Right forelimb (tissue), 1 donor: ENCODE measurements at regions not wholly inside any gene's neighbourhood (a gene's known extent, or its start where the extent isn't known, plus 50 kb on each side); places are given as distances from the start of the nearest gene placed in this dataset.

ENCODE experiments used
- DNase-seq: peaks from one replicate; pipeline ENCODE4 v3.0.0-alpha.2; 2018

- DNase-seq: no peak
Observed at GRCh38 chr2:217149087-217149660, 289.3 kb upstream of the TNP1 start.

DNA sequence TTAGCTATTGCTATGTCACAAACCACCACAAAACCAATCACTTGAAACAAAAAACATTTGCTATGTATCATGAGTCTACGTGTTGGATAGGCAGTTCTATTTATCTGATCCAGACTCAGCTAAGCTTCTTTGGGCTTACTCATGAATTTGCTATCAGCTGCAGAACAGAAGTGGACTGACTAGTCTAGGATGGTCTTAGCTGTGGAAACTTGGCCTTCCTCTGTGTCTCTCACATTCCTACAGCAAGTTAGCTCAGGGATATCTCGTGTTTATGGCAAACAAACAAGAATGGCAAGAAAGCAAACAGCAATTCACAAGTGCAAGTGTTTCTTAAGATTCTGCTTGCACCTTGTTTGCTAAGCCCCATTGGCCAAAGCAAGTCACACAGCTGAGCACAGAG is 288.0 kb upstream of the TNP1 start:
- DNase-seq: no peak

DNA sequence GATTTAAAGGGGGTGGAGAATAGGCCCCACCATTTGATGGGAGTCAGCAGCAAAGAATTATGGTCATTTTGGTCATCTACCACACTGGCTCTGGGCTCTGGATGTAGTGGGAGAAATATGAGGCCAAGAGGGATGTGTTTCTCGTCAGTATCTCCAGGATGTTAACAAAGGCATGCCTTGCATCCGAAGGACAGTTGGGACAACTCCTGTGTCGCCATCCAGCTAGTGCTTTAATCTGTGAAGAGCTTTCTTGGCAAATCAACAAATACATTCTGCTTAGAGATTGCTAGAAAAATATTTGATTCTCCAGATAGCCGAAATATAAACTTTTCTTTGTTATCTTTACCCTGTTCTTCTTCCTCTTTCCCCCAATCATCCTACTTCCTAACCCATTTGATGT is 287.1 kb upstream of the TNP1 start:
- DNase-seq: no peak

DNA sequence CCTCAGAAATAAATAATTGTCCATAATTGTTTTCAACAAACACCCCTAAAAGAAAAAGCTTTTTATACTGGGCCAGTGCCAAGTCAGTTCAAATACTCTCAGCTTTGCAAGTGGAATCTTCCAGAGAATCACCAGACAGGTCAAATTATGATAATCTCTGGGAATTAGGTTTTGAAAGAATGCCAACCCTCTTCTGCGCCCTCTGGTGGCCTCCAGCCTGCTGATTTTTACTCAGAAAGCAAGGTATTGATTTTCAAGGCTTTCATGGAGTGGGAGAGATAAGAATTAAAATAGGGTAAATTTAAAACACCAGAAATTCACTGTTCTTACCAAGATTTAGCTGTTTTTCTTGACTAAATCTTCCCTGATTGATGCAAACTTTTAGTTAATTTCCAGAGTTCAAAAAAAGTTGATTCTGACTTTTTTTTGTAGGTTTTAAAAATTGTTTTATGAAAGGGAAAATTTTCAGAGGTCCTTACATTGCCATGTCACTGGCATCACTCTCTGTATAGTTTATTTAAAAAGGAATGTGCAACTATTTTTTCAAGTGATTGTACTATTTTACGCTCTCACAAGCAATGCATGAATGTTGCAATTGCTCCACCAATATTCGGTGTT is 282.9 kb upstream of the TNP1 start:
- no peak for DNase-seq

GRCh38 chr2:217138284-217138683 is 278.4 kb upstream of the TNP1 start:
- no peak for DNase-seq

DNA sequence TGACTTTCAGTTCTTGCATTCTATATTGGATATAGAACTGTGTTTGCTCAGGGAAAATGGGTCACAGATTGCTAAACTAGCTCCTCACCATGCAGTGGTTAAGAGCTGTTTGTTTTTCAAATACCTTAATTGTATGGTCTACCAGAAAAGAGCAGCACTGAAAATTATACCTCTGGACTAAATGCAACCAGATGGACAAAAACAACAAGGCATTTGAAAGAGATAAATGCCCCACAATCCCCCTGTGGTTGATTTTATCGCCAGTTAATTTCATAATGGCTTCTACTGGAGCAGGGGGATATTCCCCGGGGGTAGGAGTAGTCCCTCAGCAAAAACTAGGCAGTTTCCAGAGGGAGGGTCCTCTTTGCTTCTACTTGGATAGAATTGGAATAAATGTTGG is 267.9 kb upstream of the TNP1 start:
- no peak for DNase-seq

GRCh38 chr2:217125014-217125413 is 265.1 kb upstream of the TNP1 start:
- no peak for DNase-seq

DNA sequence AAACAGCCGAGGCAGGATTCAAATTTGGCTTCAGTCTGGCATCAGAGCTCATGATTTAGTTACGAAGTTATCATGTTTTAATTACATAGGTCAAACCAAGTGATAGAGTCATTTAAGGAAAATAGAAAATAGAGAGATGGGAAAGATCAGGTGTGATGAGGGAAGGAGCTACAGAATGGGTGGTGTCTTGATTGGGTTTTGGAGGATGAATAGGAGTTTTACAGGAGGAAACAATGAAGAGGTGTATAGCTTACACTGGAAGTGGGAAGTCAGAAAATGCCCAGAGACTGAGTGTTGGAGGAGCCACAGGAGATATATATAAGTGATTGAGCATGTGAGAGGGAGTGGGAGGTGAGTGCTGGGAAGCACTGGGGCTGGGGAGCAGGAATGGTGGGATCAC is 264.2 kb upstream of the TNP1 start:
- no peak for DNase-seq

GRCh38 chr2:217121565-217121964 is 261.7 kb upstream of the TNP1 start:
- DNase-seq: no peak

- no peak for DNase-seq
Observed at GRCh38 chr2:217120429-217120828, 260.6 kb upstream of the TNP1 start.

DNA sequence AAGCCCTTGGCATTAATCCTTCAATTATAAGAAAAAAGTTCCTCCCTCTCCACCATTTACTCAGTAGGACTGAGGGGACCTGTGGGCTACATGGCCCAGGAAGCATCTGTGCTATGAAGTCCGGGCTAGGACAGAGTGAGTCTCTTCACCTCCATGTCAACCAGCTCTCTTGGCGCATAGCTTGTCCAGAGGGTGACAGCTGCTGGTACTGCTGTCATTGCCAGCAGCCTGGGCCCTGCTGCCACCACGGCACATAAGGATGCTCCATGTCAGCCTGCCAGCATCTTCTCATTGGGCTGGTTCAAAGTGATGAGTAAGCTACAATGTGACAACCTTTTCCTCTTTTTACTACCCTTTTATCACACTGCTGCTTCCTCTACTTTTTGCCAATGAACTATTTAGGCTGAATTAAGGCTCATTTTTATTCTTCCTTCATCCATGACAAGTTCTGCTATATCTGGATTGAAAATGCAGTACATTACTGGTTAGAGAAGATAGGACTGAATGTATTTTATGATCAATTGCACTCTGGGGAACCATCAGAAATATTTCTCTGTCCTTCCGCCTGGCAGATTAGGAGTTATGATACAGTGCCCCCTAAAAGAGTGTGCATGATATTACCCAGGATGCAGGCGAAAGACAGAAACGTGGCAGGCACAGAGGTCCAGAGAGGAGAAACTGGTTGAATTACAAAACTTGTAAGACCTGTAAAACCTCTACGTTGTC is 258.9 kb upstream of the TNP1 start:
- DNase-seq: no peak

DNA sequence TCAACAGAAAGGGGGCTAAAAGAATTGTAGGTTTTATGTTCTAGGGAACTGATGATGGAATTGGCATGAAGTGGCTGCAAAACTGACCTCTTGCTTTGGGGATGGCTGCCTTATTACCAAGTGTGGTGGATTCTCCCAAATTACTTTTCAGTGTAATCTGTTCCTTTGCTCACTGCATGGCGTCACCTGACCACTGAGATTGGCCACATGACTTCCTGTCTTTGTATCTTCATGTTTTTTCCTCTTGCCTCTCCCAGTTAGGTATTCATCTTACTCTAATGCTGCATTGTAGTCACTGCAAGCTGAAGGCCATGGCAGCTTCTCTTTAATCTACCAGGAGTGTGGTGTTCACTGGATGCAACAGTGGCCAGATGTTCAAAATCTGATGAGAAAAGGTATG is 257.7 kb upstream of the TNP1 start:
- no peak for DNase-seq

DNA sequence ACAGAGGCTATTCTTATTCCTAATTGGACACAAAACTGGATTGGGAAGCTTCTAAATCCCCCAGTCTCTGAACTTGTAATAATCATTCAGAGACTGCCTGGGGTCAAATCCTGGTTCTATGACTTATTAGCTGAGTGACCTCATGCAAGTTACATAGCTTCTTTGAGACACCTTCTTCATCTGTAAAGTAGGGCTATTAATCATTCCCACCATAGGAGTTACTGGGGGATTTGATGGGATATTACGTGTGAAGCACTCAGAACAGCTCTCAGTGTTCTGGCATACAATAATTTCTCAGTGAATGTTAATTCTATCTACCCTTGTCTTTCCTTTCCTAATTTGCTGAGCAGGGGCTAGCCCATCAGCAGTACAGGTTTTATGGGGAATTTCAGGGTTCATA is 256.7 kb upstream of the TNP1 start:
- no peak for DNase-seq

DNA sequence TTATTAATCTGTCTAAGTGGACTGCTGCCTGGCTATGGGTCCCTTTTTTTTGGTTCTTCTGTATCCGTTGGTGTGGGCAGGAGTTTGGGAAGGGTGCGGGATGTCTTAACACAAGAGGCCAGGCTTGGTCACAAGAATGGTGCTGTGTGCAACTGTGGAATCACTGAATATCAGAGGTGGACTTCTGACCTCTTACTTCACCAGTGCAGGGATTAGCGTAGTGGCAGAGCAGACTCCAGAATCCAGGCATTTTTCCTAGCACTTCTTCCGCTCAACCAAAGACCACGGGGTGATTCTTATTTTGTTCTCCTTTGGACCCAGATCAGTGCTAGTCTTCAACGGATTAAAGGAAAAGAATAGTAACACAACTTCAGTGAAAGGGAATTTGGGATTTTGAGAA is 254.3 kb upstream of the TNP1 start:
- no peak for DNase-seq

DNA sequence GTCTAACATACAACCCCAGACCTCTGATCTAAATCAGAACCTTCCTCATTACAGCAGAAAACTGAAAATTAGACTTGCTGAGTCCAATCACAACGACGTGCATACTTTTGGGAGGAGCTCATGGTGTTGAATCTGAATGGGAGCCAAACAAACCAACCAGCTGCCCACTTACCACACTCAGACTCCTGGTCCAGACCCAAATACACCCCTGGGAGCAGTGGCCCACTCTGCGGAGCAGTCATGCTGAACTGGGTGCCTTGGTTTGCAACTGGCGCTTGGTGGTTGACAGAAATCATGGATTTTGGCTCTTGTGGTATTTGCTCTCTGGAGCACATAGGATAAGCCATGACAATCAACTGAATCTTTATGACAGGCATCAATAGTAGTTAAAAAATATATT is 253.6 kb upstream of the TNP1 start:
- no peak for DNase-seq

- no peak for DNase-seq
Observed at GRCh38 chr2:217110550-217110949, 250.7 kb upstream of the TNP1 start.

- no peak for DNase-seq
Observed at GRCh38 chr2:217108575-217109027, 248.7 kb upstream of the TNP1 start.

GRCh38 chr2:217108086-217108485 is 248.2 kb upstream of the TNP1 start:
- no peak for DNase-seq

- DNase-seq: no peak
Observed at GRCh38 chr2:217107480-217107879, 247.6 kb upstream of the TNP1 start.

DNA sequence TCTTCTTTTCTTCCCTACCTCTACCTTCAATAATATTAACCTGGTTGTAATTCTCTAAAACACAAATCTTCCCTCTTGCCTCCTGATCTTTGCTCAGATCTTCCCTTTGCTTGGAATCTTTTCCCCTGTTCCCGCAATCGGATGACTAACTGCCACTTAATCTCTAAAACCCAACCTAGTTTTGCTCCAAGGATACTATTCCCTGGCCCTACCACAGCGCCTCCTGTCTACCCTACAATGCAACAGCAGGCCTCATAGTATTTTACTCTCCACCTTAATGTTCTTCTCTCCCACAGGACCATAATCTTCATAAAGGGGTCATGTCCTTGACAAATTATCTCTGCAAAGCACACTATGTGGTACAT is 246.8 kb upstream of the TNP1 start:
- DNase-seq: no peak

DNA sequence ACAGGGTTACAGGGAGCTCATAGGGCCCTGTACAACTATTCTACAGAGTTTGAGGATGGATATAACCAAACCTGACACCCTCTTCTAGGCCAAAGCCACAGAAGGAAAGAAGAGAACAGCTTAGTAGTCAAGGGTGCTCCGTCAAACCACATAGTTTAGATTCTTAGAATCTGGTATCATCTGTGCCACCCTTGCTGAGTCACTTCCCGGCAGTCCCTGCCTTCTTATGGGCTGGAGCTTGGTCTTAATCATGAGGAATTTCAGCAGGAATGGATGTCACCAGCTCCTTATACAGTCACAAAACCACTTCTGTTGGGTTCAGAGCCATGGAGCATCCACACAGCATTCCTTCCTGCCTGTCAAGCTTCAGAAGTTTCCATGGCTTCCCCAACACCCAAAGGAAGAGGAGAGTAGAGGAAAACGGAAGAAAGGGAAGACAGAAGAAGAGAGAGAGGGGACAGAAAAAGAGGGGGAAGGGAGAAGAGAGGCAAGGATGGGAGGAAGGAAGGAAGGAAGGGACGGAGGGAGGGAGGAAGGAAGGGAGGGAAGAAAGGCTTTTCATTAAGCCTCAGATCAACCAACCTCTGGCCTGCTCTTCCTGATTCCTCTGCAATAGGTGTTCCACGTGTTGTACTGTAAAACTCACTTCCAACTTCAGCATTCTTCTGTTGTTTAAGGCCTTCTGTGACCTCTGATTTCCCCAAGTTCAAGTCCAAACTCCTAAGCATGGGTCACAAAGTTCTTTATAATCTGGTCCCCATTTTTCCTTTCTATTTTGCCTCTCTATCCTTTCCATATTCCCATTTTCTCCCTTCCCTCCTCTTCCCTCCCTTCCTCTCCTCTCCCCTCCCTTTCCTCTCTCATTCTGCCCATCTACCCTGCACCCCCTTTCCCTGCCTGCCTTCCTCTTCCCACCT is 246.1 kb upstream of the TNP1 start:
- DNase-seq: no peak

DNA sequence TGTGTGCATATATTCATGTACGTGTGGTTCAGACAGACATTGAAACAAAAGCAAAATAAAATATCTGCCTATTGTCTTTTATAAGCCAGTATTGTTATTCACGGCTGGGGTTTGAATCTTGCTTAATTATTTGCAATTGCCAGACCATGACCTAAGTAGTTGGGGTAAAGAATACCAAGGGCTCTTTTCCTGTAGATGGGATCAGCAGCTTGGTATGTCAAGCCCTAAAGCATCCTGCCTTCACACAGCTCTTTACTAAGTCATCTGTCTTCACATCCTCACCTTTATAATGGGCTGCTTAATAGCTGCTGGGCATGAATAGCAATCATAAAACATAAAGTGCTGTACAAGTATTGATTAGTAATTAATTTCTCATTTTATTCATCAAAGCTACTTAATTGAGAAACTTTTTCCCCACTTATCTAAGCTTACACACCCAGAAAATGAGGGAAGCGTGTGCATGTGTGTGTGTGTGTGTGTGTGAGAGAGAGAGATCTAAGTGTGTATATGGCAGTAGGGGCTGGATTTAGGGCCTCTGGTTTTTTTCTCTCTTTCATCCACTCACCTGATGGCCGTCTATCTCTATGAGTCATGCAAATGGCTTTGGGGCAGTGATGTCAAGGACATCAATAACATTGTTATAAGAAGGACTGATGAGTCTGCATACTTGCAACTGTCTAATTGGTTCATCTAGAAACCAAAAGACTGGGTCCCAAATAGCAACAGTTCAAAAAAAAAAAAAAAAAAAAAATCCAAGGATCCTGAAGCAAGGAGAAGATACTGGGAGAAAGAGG is 244.1 kb upstream of the TNP1 start:
- DNase-seq: no peak

DNA sequence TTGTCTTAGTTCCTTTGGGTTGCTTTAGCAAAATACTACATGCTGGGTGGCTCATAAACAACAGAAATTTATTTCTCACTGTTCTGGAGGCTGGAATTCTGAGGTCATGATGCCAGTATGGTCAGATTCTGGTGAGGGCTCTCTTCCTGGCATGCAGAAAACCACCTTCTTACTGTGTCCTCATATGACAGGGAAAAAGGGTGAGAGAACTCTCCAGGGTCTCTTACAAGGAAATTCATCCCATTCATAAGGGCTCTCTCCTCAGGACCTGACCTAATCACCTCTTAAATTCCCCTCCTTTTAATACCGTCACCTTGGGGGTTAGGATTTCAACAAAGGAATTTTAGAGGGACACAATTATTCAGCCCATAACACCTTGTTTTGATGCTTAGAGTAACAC is 243.1 kb upstream of the TNP1 start:
- DNase-seq: no peak
